MG63 (cell line): ENCODE measurements at regions not wholly inside any gene's neighbourhood (a gene's known extent, or its start where the extent isn't known, plus 50 kb on each side); places are given as distances from the start of the nearest gene placed in this dataset.
A peak's percentile ranks its signal among the peaks of the same experiment; 100 is the strongest.

Experiments
- DNase-seq: peaks from one replicate; pipeline ENCODE4 v3.0.0-alpha.2; 2020
- H3K27me3 ChIP-seq: fragments of 250-450 bp; sonication (Bioruptor Pico); 2 replicates; pipeline ENCODE4 v1.5.1; 2020; ENCODE audit warnings: mild to moderate bottlenecking, moderate library complexity
- H3K36me3 ChIP-seq: fragments of 250-450 bp; sonication (Bioruptor Pico); 2 replicates; pipeline ENCODE4 v1.5.1; 2020; ENCODE audit warnings: mild to moderate bottlenecking, moderate library complexity
- H3K4me3 ChIP-seq: fragments of 250-450 bp; sonication (Bioruptor Pico); 2 replicates; pipeline ENCODE4 v1.5.1; 2020; ENCODE audit warnings: mild to moderate bottlenecking, moderate library complexity
- H3K9me3 ChIP-seq: fragments of 250-450 bp; sonication (Bioruptor Pico); 2 replicates; pipeline ENCODE4 v1.5.1; 2020; ENCODE audit warnings: mild to moderate bottlenecking, moderate library complexity

DNA sequence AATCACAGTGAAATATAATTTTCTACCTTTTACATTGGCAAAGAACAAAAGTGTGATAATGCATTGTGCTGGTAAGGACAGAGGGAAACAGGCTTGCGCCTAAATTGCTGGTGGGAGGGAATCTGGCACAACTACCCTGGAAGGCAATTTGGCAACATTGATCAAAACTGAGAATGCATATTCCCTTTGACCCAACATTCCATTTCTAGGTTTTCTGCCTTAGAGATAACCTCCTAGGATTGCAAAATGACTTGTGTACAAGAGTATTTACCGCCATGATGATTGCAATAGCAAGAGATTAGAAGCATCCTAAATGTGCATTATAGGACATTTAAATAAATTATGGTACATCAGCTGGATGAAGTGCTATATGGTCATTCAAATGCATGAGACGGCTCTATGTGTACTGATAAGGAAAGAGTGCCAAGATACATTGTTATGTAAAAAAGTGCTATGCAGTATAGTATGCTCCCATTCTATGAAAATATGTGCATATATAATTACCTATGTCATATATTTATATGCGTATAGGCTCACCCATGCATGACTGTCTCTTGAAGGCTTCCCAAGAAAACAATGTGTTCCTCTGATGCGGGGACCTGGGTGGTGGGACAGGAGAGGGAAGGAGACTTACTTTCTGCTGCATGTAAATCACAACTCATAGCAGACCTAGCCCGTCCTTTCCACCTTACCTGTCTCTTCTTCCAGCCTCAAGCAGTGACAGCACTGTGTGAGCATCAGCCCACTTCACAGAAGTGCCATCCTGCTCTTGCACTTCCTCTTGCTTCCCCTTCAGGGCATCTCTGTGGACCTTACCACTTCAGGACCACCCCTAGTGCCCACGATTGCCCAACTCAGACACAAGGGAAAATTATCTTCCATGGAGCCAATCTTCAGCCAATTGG lies 249.9 kb upstream of the TLE3 start:
- no peaks in the 10 kb centered on the region for H3K36me3 ChIP-seq
- no peak for DNase-seq
- H3K4me3 ChIP-seq, result no peak overlapping the region
- no peaks in the 10 kb centered on the region for H3K27me3 ChIP-seq
- no peaks in the 10 kb centered on the region for H3K9me3 ChIP-seq

- no peaks in the 10 kb centered on the region for H3K27me3 ChIP-seq
Measured at GRCh38 chr15:70345251-70346019, 247.7 kb upstream of the TLE3 start.

GRCh38 chr15:70344666-70345065 lies 246.9 kb upstream of the TLE3 start:
- H3K36me3 ChIP-seq, result no peaks in the 10 kb centered on the region
- H3K4me3 ChIP-seq, result no peak overlapping the region
- H3K9me3 ChIP-seq, result no peaks in the 10 kb centered on the region
- DNase-seq, result no peak
- no peaks in the 10 kb centered on the region for H3K27me3 ChIP-seq

More at GRCh38 chr15:70345251-70346019, 247.7 kb upstream of the TLE3 start:
- Histone ChIP-seq H3K36me3 (no peaks in the 10 kb centered on the region), H3K4me3 (no peak overlapping the region), H3K9me3 (no peaks in the 10 kb centered on the region)
- no peak for DNase-seq

DNA sequence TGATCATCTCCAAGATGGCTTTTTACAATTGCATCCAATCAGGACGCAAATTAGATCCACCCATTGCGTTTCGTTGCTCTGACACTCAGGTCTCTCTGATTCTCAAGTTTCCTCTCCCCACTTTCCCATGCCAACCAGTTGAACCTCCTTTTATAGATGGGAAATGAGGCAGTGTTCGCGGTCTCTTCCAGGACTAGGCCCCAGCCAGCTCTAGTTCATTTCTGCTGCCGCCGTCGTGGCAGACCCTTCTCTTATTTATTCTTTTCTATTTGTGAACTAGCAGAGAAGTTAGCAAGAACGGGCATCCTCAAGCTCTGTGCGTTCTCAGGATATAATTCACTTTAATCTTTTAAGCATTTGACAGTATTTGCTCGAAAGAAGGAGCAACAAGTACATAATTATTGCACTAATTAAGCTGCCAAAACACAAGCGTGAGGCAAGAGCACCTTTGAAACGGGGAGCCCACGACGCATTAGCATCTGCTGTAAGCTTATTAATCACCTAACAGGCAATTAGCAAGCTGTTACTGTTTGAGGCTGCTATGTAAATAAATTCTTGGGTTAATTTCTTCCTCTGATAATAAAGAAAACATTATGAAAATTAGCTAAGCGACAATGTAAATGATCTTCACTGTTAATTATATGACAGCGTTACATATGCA lies 246.4 kb upstream of the TLE3 start:
- no peaks in the 10 kb centered on the region for H3K36me3 ChIP-seq
- H3K27me3 ChIP-seq, result no peaks in the 10 kb centered on the region
- no peak for DNase-seq
- H3K9me3 ChIP-seq, result no peaks in the 10 kb centered on the region
- no peak overlapping the region for H3K4me3 ChIP-seq

GRCh38 chr15:70342554-70343548 lies 245.1 kb upstream of the TLE3 start:
- DNase-seq, result no peak
- no peaks in the 10 kb centered on the region for H3K27me3 ChIP-seq
- no peaks in the 10 kb centered on the region for H3K9me3 ChIP-seq
- H3K4me3 ChIP-seq, result no peak overlapping the region
- no peaks in the 10 kb centered on the region for H3K36me3 ChIP-seq

DNA sequence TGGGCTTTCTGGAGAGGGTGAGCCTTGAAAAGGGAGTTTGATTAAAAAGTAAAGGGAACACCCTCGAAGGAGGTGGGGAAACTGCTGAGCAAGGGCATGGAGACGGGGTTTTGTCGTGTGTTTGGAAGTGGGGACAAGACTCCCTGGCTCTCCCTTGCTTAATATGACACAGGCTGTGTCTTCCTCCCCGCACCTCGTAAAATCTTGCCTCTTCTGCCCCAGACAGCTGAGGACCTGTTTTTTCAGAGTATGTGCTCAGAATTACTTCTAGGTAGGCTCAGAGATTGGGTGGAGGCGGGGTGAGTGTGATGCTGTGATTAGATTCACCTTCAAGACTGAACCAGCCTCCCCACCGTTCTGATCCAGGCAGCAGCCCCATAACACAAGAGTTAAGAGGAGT lies 244.4 kb upstream of the TLE3 start:
- H3K27me3 ChIP-seq, result no peaks in the 10 kb centered on the region
- no peak for DNase-seq

GRCh38 chr15:70341566-70341965 lies 243.8 kb upstream of the TLE3 start:
- Histone ChIP-seq H3K9me3 (no peaks in the 10 kb centered on the region), H3K27me3 (no peaks in the 10 kb centered on the region), H3K36me3 (no peaks in the 10 kb centered on the region), H3K4me3 (no peak overlapping the region)
- no peak for DNase-seq

More for the DNA sequence above, 244.4 kb upstream of the TLE3 start:
- Histone ChIP-seq H3K9me3 (no peaks in the 10 kb centered on the region), H3K36me3 (no peaks in the 10 kb centered on the region), H3K4me3 (no peak overlapping the region)

DNA sequence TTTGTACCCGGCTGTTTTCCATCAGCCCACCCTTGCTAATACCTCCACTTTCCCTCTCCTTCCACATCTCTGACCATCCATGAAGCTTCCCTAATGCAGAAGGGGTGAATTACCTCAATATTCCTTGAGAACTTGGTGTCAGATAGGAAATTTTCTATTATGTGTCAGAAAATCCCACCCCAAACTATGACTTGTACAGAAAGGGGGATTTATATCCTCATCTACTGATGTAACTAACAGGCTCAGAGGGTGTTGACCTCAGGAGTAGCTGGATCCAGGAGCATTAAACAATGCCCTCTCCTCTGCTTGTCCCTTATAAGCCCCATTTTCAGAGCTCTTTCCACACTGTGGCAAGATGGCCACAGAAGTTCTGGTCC lies 242.8 kb upstream of the TLE3 start:
- DNase-seq, result no peak
- peaks cover 3% of the 10 kb centered on the region; the same call in 1 of the 2 replicates for H3K9me3 ChIP-seq
- no peaks in the 10 kb centered on the region for H3K27me3 ChIP-seq
- no peak overlapping the region for H3K4me3 ChIP-seq
- H3K36me3 ChIP-seq, result no peaks in the 10 kb centered on the region

- Histone ChIP-seq H3K9me3 (peaks cover 6% of the 10 kb centered on the region), H3K36me3 (no peaks in the 10 kb centered on the region), H3K27me3 (no peaks in the 10 kb centered on the region), H3K4me3 (no peak overlapping the region)
- DNase-seq, result peak; percentile 64
Measured at GRCh38 chr15:70339571-70340493, 242.1 kb upstream of the TLE3 start.

GRCh38 chr15:70337277-70338186 lies 239.8 kb upstream of the TLE3 start:
- peaks cover 22% of the 10 kb centered on the region for H3K9me3 ChIP-seq
- H3K36me3 ChIP-seq, result no peaks in the 10 kb centered on the region
- H3K4me3 ChIP-seq, result no peak overlapping the region
- no peaks in the 10 kb centered on the region for H3K27me3 ChIP-seq
- DNase-seq, result no peak

DNA sequence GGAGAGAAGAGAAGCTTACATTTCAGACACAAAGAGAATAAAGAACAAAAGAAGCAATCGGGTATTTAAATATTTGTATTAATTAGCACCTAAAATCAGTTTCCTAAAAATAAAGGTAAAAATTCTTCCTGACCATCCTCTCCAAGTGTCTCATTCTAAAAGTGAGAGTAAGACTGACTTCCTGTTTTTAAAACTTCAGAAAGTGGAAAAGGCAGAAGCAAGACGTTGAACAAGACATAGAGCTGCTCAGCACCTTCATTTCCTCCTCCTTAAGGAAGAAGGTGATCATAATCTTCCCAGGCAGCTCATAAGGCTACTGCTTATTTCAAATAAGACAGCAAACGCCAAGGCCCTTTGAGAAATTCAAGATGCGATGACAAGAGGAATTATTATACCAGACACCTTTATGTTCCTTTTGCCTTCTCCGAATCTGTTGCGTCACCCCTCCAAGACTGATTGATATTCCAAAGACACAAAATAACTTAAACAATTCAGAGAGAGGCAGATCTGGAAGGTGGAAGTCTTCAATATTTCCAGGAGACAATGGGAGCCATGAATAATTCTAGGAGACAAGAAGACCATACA lies 238.8 kb upstream of the TLE3 start:
- no peaks in the 10 kb centered on the region for H3K36me3 ChIP-seq
- H3K27me3 ChIP-seq, result no peaks in the 10 kb centered on the region
- H3K9me3 ChIP-seq, result peaks cover 28% of the 10 kb centered on the region
- no peak for DNase-seq
- no peak overlapping the region for H3K4me3 ChIP-seq

GRCh38 chr15:70334286-70334685 lies 236.6 kb upstream of the TLE3 start:
- no peak for DNase-seq
- Histone ChIP-seq H3K4me3 (no peak overlapping the region), H3K36me3 (no peaks in the 10 kb centered on the region), H3K9me3 (peaks cover 32% of the 10 kb centered on the region), H3K27me3 (no peaks in the 10 kb centered on the region)

DNA sequence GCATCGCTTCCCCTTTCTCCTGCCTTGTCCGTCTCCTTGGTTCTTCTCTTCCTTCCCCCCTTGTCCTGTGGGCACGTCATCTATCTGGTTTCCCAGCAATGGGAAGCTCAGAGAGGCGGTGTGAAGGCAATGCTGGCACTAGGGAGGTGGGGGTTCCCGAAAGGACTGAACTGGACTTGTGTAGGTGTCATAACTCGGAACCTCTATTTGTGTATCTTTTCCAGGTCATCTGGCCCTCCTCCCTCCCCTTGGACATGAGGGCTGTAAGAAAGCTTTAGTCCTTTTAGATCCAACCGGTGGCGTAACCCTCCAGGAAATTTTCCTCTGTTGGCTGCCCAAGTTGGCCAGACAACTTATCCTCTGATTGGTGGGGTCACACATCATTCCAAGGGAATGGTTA lies 231.5 kb upstream of the TLE3 start:
- no peak for DNase-seq
- H3K36me3 ChIP-seq, result no peaks in the 10 kb centered on the region
- H3K4me3 ChIP-seq, result no peak overlapping the region
- H3K27me3 ChIP-seq, result no peaks in the 10 kb centered on the region
- H3K9me3 ChIP-seq, result peaks cover 20% of the 10 kb centered on the region

GRCh38 chr15:70328679-70329115 lies 231.0 kb upstream of the TLE3 start:
- no peak overlapping the region for H3K4me3 ChIP-seq
- no peak for DNase-seq
- H3K36me3 ChIP-seq, result no peaks in the 10 kb centered on the region
- no peaks in the 10 kb centered on the region for H3K27me3 ChIP-seq
- peaks cover 15% of the 10 kb centered on the region for H3K9me3 ChIP-seq
